ENCODE measurements at regions not wholly inside any gene's neighbourhood (a gene's known extent, or its start where the extent isn't known, plus 50 kb on each side); places are given as distances from the start of the nearest gene placed in this dataset.
"Not testable (repeated sequence)": the region's sequence is repeated elsewhere in the genome, so short reads cannot be mapped to it uniquely, and the experiment has no call there.

DNA sequence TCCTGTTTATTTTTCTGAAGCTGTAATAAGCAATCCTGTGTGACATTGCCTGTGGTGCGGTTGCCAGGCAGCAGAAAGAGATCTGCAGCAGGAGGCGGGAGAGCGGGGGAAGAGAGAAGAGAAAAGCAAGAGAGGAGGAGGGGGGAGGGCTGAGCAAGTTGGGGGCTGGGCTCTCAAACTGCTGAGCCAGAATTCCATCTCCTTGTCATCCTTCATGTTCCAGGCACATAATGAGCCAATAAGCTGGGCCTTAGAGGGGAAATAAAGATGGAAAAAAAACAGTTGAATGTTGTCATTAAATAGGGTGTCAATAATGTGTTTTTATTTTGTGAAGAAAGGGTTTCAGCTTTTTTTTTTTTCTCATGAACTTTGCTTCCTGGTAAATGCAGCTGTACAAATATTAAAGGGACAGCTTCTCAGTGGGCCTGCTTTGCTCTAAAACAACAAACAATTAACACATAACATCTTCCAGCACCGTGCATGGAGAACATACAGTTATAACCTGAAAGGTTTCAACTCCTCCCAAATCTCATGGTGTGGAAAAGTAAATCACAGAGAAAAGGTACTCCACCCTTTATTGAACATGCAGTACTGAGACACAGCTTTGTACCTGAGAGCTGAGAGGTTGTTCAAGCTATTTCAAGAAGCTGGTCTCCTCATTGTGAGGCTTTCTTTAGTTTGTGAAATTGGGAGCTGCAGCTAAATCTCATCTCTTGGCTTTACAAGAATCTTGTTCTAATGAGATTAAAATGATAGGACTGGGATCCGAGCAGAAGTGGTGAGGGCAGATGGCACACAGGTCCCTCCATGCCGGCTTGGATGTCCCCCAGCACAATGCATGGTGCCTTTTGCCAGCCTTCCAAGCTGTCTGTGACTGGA, 451.1 kb upstream of the KCNMB2 start:
- peak; percentile 93 for DNase-seq

DNA sequence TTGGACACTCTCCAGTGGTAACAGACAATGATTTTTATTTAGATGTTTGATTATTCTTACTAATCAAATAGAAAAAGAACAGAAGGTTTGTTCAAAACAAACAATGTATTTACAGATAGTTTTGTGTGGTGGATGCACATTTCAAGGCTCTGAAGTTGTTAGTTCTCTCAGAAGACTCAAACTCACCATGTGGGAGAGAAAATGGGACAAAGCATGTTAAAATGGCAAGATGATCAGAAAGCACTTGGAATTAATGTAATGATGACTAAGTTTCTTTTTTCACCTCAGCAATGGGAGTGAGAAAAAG, 450.5 kb upstream of the KCNMB2 start:
- no peak for DNase-seq

DNA sequence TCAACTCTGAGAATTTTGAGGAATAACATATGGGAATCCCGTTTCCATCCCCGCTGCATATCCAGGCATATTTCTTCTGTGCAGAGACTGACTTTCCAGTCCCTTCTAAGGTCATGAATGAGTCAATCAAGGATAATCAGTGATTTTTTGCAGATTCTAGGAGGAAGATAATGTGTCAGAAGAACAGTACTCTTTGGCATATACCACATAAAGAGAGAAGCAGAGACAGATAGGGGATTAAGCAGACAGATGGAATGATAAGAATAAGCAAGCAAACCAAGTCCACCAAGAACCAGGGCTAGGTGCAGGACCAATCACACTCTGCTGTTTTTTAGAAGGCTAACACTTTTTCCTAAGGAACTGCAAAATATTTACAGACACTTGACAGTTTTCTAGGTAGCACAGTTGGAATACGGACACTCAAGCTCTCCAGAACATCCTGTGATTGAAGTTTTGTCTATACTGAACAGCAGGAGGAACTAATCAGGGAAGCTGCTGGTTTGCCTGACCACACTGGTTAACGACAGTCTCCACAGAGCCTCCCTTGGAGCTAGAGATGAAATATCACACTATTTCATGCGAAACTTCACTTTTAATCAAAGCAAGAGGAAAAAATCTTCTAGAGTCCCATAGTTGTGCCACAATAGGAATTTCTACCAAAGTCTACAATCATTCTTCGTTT, 450.0 kb upstream of the KCNMB2 start:
- peak; percentile 65 for DNase-seq

DNA sequence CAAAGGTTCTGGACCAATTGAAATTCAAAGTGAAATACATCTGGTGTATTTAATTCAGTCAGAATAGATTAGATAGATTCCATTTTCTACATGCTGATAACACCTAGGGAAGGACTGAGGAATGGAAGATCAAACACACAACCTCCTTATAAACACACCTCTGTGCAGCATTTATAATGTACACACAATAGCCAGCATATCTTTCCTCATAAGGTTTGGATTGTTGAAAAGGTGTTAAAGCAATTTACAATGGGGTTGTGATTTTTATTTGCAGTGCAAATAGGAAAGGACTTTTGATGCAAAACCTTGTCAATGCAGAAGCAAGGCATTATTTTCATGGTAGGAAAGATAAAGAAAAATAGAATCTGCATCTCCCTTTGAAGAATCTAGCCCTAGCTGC, 448.9 kb upstream of the KCNMB2 start:
- DNase-seq = no peak

DNA sequence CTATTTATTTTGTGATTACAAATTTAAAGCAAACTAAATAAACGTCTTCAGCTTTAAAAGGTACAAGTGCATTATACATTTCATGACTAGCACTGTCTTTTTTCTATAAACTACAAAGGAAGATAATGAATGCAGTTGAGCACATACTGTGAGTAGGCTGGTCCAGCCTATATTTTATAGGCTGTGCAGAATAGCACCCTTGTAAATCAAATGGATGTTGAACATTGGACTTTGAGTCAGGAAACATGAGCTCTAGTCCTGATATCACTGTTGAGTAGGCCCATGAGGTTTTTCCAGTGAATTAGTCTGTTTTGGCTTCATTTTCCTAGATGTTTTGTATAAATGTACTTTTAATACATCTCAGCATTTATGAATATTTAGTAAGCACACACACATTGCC, 447.3 kb upstream of the KCNMB2 start:
- DNase-seq = no peak

DNA sequence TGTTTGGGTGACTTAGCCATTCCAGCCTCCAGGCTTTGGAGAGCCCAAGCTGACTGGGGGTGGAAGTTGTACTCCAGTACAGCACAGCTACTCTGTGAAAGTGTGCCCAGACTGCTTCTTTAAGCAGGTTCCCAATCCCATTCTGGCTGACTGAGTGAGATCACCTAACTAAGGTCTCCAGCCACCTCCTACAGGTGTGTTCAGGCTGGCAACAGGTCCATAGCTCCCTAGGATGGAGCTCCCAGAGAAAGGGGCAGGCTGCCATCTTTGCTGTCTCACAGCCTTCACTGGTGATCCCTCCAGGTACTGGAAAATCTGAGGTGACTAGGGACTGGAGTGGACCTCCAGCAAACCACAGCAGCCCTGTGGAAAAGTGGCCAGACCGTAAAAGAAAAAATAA, 445.3 kb upstream of the KCNMB2 start:
- DNase-seq = no peak

DNA sequence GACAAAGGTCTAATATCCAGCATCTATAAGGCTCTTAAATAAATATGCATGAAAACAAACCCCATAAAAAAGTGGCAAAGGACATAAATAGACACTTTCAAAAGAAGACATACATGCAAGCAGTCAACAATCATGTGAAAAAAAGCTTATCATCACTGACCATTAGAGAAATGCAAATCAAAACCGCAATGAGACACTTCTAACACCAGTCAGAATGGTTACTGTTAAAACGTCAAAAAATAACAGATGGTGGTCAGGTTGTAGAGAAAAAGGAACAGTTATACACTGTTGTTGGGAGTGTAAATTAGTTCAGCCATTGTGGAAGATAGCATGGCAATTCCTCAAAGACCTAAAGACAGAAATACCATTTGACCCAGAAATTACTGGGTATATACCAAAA, 440.7 kb upstream of the KCNMB2 start:
- DNase-seq = no peak

DNA sequence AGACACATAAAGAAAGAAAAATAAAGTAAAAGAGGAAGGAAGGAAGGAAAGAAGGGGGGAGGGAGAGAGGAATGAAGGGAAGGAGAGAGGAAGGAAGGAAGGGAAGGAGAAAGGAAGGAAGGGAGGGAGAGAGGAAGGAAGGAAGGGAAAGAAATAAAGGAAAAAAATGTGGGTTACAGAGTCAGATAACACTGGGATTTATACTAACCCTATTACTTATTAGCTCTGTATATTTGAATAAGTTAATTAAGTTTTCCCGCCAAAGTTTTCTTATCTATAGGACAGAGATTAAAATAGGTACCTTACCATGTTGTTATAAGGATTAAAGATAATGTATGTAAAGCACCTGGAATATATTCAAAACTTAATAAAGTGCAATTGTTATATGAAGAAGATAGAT, 439.3 kb upstream of the KCNMB2 start:
- no peak for DNase-seq

DNA sequence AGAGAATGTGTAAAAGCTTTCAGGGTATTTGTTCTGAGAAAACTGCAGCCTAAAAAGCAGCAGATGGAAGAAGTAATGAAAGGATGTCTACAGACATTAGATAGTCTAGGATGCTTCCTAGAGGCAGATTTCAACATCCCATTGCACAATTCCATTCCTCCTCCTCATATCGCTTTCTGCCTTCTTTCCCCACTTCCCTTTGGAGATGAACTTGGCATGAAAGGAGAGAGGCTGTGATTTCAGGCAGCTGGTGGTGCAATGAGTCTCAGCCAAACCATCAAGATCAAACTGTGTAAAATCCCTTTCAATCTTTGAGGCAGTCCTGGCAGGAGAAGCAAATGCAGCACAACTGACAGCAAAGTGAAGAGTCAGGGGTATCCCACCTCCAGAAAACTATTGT, 438.7 kb upstream of the KCNMB2 start:
- no peak for DNase-seq

DNA sequence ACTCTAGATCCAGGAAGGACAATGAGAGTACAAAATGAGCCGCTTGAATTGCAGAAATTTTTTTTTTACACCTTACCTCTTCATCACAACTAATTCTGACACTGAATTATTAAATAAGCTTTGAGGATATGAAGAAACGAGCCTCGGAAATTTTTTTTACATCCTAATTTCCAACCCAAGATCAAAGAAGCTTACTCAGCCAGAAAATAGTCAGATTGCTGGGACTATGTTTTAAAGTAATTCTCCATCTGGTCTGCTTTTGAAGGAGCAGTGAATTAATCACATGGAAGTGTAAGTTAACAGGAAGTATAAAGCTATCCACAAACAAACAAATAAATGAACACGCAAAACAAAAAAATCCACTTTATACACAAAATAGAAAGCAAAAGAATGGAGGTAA, 437.0 kb upstream of the KCNMB2 start:
- no peak for DNase-seq

DNA sequence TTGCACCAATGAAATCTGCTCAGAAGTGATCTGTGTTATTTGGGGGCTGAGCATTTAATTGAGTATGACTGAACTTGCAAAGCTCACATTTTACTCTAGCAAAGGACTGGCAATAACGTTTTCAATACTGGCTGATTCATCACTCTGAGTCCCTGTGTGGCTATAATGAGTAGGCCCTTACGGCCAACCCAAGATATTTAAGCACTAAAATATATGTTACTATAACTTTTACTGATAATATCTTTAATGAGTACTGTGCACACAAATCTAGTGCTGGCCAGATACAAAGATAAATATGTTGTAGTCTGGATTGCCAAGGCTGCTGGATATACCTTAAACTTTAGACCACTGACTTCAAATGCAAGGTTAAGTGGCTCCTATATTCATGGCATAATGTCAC, 436.4 kb upstream of the KCNMB2 start:
- no peak for DNase-seq

DNA sequence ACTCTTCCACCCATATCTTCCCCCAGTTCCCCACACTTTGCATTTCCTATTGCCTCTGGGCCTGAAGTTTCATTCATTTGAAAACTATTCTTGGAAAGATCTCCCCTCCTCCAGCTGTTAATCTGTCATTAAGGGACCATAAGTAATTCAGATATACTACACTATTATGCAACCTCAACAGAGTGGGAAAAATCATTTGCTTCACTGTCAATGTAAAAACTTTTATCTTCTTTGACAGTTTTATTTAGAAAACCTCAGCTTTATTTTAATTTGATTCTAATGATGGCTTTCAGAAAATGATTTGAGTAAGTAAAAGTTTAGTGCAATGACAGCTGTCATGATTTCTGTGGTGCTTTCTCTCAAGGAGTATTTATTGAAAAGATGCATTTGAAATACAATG, 435.3 kb upstream of the KCNMB2 start:
- DNase-seq = no peak

DNA sequence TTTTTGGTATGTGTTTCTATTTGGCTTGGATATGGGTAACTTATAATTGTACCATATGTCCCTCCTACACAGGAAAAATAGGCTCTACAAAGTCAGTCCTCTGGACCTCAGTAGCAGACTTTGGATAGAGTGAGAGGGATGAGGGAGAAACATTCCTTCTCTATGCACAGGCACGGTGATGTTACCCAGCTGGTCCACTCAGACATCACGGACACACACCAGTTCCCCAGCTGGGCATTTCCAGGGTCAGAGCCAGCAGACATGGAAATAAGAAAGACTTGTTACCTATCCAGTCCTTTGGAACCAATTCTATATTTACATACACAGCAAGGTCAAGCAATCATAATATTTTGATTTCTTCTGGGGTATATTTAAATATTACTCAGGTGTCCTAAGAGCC, 433.1 kb upstream of the KCNMB2 start:
- no peak for DNase-seq

DNA sequence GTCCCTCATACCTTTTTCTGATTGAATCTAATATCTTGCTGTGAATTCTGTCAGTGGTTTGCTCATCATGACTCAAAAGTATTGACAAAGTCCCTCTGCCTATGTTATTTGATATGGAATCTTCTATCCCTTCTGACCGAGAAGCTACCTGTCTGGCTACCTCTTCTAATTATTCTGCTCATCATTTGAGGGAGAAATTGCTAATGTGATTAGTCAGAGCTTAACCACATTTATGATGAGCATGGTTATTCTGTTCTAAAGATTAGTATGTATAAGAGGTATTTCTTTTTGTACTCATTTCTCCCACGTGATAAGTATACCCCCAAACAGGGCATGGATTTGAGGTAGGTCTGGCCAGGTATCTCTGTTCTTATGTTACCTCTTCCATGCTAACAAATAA, 428.4 kb upstream of the KCNMB2 start:
- DNase-seq = no peak

DNA sequence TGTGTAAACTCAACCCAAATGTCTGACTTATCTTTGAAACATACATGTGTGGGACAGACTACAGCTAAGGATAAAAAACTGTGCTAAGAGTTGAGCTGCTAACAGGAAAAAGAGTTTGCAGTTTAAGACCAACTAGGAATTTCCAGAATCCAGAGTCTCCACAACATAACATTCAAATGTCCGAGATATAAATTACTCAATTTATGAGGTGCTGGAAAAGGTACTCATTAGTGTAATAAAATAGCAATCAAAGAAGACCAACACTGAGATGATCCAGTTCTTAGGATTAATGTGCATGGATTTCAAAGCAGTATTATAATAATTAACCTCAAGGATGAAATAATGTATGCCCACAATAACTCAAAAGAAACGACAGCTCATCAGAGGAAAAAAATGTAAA, 426.5 kb upstream of the KCNMB2 start:
- DNase-seq = no peak

DNA sequence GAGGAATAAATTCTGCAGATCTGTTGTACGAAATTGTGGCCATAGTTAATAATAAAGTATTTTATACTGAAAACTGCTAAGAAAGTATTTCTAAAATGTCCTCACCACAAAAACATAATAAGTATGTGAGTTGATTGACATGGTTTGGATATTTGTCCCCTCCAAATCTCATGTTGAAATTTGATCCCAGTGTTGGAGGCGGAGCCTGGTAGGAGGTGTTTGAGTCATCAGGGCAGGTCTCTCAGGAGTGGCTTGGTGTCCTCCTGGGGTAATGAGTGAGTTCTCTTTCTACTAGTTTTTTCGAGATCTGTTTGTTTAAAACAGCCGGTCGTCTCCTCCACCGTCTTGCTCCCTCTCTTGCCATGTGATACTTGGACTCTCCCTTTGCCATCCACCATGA, 424.1 kb upstream of the KCNMB2 start:
- no peak for DNase-seq

DNA sequence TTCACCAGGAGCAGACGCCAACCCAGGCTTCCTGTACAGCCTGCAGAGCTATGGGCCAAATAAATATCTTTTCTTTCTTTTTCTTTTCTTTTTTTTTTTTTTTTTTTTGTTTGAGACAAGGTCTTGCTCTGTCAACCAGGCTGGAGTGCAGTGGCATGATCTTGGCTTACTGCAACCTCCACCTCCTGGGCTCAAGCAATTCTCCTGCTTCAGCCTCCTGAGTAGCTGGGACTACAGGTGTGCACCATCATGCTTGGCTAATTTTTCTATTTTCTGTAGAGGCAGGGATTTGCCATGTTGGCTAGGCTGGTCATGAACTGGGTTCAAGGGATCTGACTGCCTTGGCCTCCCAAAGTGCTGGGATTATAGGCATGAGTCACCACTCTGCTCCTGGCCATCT, 423.7 kb upstream of the KCNMB2 start:
- DNase-seq = not testable (repeated sequence)

DNA sequence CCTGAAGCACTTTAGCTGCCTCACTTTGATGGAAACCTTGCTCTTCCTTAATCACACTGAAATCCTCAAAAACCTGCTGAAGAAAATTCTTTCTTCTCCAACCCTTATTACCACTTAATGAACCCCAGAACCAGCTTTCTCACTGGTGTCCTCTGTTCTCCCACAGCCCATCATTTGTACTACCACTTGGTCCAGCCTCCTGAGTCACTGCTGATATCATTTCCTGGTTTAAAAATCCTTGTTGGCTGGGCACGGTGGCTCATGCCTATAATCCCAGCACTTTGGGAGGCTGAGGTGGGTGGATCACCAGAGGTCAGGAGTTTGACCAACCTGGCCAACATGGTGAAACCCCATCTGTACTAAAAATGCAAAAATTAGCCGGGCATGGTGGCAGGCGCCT, 418.6 kb upstream of the KCNMB2 start:
- no peak for DNase-seq

DNA sequence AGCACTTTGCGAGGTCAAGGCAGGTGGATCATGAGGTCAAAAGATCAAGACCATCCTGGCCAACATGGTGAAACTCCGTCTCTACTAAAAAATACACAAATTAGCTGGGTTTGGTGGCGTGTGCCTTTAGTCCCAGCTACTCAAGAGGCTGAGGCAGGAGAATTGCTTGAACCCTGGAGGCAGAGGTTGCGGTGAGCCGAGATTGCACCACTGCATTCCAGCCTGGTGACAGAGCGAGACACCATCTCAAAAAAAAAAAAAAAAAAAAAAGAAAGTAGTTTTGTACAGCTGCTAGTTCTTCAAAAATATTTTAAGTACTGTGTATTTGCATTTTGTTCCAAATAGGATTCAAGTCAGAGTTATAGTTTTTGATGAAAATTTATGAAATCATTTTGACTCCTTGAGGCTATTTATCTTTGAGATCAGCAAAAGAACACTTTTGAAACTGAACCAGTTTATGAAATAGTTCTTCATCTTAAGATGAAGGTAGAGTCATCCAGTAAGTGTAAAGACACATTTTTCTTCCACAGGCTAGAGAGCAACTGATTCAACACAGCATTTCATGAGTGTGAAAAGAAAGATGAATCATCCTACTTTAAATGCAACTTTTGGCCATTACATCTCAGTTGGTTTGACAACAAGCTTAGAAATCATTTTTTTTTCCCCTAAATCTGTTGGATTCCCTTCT, 416.5 kb upstream of the KCNMB2 start:
- DNase-seq = not testable (repeated sequence)

DNA sequence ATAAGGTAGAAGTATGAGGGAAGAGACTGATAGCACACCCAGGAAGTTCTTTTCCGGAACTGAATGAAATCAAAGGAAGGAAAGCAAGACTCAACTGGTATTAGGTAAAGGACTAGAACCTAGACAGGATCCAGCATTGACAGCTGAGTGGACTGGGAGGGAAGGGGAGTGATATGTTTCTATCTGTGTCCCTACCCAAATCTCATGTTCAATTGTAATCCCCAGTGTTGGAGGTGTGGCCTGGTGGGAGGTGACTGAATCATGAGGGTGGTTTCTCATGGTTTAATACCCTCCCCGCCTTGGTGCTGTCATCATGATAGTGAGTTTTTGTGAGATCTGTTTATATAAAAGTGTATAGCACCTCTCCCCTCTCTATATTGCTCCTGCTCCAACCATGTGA, 415.9 kb upstream of the KCNMB2 start:
- DNase-seq = no peak

DNA sequence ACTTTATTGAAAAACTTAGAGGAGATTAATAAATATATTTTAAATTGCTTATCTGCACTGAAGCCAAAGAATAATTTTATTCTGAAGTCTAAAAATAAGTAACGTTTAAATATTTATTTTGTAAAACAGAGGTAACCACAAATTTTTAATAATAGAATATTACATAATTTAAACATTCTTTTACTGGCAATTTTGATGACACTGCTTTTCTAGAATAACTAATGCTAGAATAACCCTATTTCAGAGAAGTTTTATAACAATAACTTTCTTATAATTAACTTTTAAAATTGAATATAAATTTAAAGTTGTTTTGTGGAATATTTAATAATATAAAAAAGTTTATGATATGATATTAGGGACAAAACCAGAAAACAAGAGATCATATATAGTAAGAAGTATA, 409.6 kb upstream of the KCNMB2 start:
- no peak for DNase-seq

DNA sequence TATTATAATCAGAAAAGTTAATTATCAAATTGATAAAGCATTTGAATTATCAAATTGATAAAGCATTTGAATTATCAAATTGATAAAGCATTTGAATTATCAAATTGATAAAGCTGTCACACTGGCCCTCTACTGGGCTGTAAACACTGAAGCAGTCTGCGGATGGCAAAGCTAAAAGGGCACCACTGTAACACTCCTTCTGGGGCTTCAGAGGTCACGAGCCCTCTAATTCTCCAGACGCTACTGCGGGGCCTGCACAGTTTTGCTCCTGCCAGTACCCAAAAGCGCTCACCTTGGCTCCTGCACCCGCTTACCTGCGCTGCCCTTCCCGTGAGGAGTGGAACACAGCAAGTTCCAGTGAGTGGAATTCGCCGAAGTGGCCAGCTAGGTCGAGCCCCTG, 409.0 kb upstream of the KCNMB2 start:
- no peak for DNase-seq

DNA sequence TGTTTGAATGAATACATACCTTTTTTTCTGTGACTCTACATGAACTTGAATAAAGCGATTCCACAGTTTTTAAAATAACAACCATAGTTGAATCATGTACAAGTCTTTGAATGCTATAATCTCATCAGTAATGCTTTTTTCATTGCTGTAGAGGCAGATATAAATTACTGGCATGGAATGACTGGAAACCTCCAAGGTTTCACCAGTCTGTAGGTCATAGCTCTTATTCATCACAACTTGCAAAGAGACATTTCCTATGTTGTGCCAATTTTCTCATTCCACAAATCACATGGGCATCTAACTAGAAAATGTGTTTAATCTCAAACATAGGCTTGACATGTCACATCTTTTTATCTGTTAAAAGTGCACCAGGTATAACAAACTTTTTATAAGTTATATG, 407.1 kb upstream of the KCNMB2 start:
- DNase-seq = no peak

DNA sequence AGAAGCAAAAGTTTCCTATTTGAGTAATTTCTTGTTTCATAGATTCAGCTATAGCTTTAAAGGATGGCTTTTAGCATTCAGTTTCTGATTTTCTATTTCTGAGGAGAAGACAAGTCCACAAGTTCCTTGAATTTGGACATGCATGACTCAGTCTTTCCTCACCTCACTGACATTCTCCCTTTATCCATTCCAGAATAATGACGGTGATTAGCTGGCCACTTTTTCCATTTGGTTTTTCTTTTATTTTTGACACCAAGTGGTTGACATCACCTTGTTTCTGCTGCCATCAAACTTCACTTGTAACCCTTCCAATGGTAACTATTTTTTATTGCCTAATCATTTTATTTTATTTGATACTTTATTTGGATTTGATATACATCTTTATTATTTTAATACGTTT, 404.4 kb upstream of the KCNMB2 start:
- DNase-seq = no peak
